Pulmonary artery endothelial cell (primary cell): ENCODE measurements at regions not wholly inside any gene's neighbourhood (a gene's known extent, or its start where the extent isn't known, plus 50 kb on each side); places are given as distances from the start of the nearest gene placed in this dataset.
"Not testable (repeated sequence)": the region's sequence is repeated elsewhere in the genome, so short reads cannot be mapped to it uniquely, and the experiment has no call there.

Experiments used
- DNase-seq: peaks from one replicate; pipeline ENCODE4 v3.0.0-alpha.2; 2011; ENCODE audit warnings: low read depth, low spot score

- DNase-seq = no peak
Observed at GRCh38 chr6:128738112-128738511, 144.8 kb upstream of the LAMA2 start.

DNA sequence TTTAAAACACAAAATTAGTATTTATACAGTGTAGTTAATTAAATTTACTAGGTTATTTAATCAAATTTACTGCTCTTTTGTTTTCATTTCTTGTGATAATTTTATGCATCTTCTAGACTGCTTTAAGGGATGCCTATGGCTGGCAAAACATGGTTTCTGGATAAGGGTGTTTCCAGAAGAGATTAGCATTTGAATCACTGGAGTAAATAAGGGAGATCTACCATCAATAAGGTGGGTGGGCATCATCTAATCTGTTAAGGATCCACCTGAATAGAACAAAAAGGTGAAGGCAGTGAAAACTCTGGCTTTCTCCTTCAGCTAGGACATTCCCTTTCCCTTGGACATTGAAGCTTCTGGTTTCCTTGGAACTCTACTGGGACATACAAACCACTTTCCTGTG, 146.2 kb upstream of the LAMA2 start:
- DNase-seq = no peak

DNA sequence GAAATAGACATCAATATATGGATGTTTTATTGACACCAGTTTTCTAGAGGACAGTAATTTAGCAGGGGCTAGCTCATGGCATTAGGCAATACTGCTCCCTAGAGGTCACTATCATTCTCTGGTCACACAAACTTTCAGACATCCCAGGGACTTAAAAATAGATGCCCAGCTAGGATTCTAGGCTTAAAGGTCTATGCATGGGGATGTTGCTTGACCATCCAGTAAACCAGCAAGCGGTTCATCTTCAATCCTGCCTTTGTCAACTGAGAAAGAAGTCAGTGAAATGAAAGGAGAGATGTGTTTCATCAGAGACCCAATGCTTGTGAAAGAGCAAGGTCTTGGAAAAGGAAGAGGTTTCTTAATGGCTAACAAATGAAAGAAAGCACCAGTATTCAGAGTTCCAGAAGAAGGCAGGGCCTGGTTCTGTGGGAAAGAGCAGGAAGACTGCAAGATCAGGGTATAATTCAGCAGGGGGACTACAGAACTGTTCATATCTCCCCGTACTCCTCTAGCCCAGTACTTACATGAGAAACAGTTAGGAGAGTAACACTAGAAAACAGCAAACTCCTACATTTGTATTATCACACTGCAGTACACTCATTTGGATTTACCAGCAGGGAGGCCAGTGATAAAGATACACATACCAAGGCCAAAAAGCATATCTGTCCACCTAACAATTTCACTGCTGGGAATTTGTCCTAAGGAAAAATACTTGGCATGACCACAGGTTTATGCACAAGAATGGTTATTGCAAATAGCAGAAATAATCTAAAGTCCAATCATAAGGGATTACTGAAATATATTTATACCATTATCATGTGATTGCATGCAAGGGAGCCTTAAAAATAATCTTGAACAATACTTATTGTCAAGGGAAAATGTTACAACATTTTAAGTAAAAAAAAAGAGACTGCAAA, 151.4 kb upstream of the LAMA2 start:
- DNase-seq = peak; percentile 11

DNA sequence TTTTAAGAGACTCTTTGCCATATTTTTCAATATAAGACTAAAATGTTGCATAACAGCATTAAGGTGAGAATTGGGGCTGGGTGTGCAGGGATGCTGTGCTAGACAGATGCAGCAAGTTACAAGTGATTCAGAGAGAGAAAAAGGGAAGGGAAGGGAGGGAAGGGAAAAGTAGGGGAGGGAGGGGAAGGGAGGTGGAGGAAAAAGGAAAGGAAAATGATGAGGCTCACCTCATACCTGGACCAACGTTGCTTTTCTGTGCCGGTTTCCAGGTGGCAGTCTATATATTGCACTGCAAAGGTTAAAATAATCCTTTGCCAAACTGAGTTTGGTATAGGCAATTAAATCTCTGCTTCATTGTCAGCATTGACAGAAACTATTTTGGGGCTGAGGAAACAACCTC, 155.4 kb upstream of the LAMA2 start:
- DNase-seq = no peak

GRCh38 chr6:128725271-128726233, 157.4 kb upstream of the LAMA2 start:
- DNase-seq = peak; percentile 5

DNA sequence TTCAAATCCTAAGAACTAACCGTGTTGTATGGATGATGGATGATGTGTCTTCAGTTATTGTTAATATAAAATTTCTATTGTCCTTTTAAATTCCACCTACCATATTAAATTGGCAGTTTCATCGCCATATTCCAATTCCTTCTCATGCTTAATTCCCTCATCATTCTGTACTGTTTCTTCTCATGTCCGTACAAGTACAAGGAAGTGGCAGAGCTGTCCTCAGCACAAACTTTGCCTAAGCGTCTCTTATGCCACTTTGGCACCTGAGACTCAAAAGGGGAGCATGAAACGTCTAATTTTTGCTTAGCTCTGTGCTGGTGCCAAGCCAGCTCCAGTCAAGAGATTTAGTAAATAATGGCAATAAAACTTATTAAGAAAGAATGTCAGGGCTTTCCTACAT, 158.2 kb upstream of the LAMA2 start:
- DNase-seq = no peak

- DNase-seq = no peak
Observed at GRCh38 chr6:128723667-128724066, 159.3 kb upstream of the LAMA2 start.

DNA sequence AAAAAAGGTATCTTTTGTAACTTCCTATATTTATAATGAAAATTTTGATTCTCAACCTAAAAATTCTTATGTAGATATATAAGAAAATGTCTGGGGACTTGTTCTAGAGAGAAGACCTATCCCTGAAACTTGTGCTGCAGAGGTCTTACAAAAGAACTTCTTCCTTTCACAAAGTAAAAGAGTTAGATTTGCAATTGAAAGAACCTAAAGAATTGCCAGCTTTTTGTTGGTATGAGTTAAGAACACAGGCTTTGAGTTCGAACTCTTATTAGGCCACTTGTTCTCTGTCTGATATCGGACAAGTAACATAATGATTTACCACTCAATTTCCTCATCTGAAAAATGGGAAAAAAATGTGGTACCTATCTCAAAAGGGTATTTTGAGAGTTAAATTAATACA, 162.0 kb upstream of the LAMA2 start:
- no peak for DNase-seq

DNA sequence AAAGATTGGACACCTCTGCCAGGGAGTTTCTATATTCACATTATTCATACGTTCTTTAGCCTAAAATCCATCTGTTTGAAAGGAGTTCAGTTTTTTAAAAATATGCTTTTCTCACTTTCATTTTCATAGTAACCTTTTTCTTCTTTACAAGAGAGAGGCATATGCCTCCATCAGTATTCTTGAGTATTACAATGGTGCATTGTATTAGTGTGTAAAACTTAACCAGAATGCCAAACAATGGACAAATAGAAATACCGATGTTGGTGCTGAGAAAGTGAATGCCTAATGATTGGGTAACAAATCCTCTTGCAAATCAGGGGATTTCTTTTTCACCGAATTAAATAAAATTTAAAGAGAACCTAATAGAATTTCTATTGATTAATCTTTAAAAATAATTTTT, 163.2 kb upstream of the LAMA2 start:
- DNase-seq = no peak

GRCh38 chr6:128713461-128713860, 169.5 kb upstream of the LAMA2 start:
- DNase-seq = no peak

DNA sequence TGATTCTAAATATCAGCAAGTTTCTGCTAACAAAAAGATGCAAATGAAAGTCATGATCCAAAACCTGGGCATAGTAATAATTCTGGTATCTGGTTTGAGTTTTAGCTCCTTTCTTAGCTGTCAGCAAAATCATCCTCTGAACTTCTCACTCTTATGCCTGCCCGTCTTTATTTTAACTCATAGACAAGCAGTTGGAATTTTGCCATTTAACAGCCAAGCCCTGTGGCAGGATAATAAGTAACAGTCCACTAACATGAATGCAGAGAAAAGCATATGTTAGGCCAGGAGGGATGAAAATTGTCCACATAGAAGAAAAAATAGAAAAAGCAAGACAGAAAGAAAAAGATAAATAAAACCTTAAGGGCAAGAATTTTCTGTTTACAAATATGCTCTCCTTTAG, 170.0 kb upstream of the LAMA2 start:
- no peak for DNase-seq

- no peak for DNase-seq
Observed at GRCh38 chr6:128711149-128711548, 171.8 kb upstream of the LAMA2 start.

DNA sequence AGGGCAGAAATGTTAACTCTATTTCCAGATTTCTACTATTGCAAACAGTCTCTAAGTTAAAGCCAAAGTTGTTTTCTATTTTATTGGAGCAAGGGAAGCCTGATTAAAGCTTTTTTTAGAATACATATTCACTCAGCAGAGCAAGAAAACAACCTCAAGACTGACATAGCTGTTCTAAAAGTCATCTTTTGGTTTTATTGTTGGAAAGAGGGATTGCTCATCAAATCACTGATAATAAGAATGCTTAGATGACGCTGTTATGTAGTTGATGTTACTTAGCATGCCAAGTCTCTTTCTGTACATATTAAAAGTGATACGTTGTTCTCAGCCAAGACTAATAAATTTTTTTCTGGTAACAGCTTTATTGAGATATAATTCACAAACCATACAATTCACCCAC, 172.6 kb upstream of the LAMA2 start:
- DNase-seq = no peak

GRCh38 chr6:128704601-128705000, 178.3 kb upstream of the LAMA2 start:
- no peak for DNase-seq

GRCh38 chr6:128703794-128704193, 179.1 kb upstream of the LAMA2 start:
- DNase-seq = not testable (repeated sequence)

DNA sequence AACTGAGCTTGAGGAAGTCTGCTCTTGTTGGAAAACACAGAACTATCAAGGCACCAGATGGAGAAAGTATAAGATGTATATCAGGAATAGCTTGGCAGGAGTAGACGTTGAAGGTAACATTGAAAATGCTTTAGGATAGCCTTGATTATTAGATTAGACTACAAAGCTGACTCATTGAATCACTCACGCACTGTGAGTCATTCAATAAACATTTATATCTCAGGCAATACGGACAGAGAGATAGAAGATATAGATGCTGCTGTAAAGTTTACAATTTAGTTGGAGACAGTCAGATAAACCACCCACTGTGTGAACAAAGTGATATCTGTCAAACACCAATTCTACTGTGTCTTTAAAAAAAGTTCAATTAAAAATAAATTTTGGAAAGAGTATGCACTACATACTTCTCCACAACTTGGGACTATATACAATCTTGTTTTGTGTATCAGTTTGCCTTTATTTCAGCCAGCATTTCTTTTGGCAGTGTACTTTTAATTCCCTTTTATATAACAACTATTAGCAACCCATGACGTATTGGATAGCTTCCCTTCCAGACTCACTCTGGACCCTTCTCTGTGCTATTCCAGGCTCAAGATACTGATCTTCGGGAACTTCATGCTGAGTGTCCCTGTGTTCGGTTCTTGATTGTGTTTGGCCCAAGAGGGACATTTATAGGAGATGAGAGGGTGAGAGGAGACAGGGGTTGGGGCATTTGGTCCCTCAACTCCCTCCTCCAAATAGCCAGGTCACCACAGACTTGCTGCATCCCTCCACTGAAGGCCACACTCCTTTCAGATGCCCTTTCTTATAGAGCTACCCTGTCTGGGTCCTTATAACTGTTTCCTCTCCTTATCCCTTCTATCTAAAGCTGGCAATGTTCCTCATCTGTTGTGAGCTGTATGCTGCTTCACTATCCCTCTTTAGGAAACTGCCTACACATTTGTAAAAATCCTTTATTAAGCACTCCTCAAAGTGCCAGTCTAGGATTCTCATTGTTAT, 176.6 kb upstream of the PTPRK start:
- DNase-seq = peak; percentile 24

DNA sequence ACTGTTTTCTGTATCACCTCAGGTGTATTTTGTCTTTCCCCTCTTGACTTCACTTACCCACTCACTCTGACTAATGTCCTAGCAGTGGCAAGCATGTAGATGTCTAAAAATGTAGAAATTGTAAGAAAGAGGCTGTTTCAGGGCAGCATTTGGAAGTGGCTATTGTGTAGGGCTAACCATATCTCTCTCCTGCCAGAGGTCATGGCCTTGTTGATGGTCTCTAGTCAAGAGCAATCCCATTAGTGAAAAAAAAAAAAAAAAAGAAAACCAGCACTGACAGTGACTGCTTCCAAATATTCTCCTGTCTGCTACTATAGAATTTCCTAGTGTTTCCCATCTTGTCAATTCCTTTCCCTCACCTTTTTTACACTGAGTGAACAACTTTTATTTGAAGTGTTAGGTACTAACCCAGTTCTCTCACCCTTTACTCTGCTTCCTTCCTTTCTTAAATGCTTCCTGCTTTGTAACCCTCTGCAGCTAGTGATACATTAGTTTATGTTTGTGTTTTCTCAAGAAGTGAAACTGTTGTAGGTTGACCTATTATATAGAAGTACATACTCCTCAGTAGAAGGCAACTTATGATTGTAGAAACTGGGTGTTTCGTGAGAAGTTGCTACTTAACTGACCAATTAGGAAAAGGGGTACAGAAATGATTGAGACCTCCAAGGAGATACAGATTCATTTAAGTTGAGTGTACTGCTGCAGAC, 174.1 kb upstream of the PTPRK start:
- no peak for DNase-seq

GRCh38 chr6:128690063-128690462, 169.7 kb upstream of the PTPRK start:
- no peak for DNase-seq

DNA sequence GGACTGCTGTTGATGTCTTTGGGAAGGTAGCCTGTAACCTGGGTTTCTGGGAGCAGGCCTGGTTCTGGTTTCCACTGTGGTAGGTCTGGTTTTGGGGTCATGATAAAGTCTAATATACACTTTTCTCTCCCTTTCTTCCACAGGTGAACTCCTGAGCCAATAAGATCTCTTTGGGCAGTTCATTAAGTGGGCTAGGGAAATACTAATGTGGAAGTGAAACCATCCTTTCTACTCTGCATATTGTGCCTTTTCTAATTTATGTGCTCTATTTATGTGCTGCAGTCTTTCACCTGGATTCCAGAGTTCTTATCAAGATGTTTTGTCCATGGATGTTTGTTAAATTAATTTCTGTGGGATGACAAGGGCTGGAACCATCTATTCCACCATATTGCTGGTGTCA, 165.7 kb upstream of the PTPRK start:
- DNase-seq = no peak

DNA sequence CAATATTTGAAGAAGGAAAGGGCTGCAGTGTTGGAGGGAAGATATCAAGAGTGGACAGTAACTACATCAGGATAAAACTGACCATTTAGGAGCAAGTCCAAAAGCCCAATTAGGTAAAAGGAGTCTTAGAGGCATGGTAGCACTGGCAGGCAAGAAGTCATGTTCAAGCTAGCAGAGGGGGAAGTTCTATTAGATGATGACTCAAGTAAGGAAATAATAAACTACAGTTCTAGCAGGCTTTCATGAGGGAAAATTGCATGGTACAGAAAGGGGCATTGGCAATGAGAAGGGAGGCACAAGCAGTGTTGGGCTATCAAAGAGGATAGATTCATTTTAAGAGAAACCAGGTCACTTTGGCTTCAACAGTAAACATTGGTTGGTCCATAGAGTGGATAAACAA, 156.1 kb upstream of the PTPRK start:
- DNase-seq = no peak
